OCI-LY3 (cell line): ENCODE measurements at regions not wholly inside any gene's neighbourhood (a gene's known extent, or its start where the extent isn't known, plus 50 kb on each side); places are given as distances from the start of the nearest gene placed in this dataset.

ENCODE experiments used
- H2AFZ ChIP-seq: fragments of 200-600, 300-600 bp; shearing (Covaris generic); 2 replicates; pipeline ENCODE4 v1.6.0; 2014; ENCODE audit warnings: antibody characterized with exemption, low read depth, low read length
- H3K27ac ChIP-seq: fragments of 200-600, 300-600 bp; sonication (generic); 2 replicates; pipeline ENCODE4 v1.5.1; 2014; ENCODE audit warnings: mild to moderate bottlenecking, low read length, moderate library complexity, mixed read lengths
- H3K27me3 ChIP-seq: fragments of 200-600, 300-600 bp; sonication (generic); 2 replicates; pipeline ENCODE4 v1.6.1; 2014; ENCODE audit warnings: low read depth, low read length, mixed read lengths
- H3K36me3 ChIP-seq: fragments of 200-600, 300-600 bp; sonication (generic); replicated peaks from 2 replicates; pipeline ENCODE3; 2014; ENCODE audit warnings: low read depth, low read length, mixed read lengths
- H3K4me1 ChIP-seq: fragments of 300-600, 200-600 bp; sonication (generic); 2 replicates; pipeline ENCODE4 v1.6.1; 2014; ENCODE audit warnings: low read length, mixed read lengths
- H3K4me2 ChIP-seq: fragments of 200-600, 300-600 bp; sonication (generic); 2 replicates; pipeline ENCODE4 v1.6.1; 2014; ENCODE audit warnings: low read length, mixed read lengths
- H3K4me3 ChIP-seq: fragments of 300-600, 200-600 bp; sonication (generic); 2 replicates; pipeline ENCODE4 v1.5.1; 2014; ENCODE audit warnings: antibody characterized with exemption, mild to moderate bottlenecking, low read length, moderate library complexity
- H3K79me2 ChIP-seq: fragments of 300-600, 200-600 bp; shearing (Covaris generic); 2 replicates; pipeline ENCODE4 v1.6.1; 2014; ENCODE audit warnings: mild to moderate bottlenecking, low read length, mixed read lengths
- H3K9ac ChIP-seq: fragments of 300-600, 200-600 bp; shearing (Covaris generic); 2 replicates; pipeline ENCODE4 v1.6.0; 2014; ENCODE audit warnings: mild to moderate bottlenecking, low read length, moderate library complexity
- H3K9me3 ChIP-seq: fragments of 200-600, 300-600 bp; shearing (Covaris generic); 2 replicates; pipeline ENCODE4 v1.6.1; 2014; ENCODE audit warnings: low read length, mixed read lengths; ENCODE audit not compliant: insufficient read depth
- H4K20me1 ChIP-seq: fragments of 200-600, 300-600 bp; sonication (generic); 2 replicates; pipeline ENCODE4 v1.6.1; 2016; ENCODE audit warnings: low read length, mixed read lengths; ENCODE audit not compliant: insufficient read depth
- EZH2phosphoT487 ChIP-seq: fragments of 200-600 bp; shearing (Covaris generic); IDR thresholded peaks from 2 replicates; pipeline ENCODE4 v1.6.1; 2018; ENCODE audit warnings: antibody characterized with exemption, mixed run types, low read depth
- TF ChIP-seq, protein P1 (sequence below): fragments of 200-600, 300-600 bp; sonication (generic); IDR thresholded peaks from 2 replicates; pipeline ENCODE4 v1.5.1; 2014; ENCODE audit warnings: antibody characterized with exemption, low read length, low read depth

DNA sequence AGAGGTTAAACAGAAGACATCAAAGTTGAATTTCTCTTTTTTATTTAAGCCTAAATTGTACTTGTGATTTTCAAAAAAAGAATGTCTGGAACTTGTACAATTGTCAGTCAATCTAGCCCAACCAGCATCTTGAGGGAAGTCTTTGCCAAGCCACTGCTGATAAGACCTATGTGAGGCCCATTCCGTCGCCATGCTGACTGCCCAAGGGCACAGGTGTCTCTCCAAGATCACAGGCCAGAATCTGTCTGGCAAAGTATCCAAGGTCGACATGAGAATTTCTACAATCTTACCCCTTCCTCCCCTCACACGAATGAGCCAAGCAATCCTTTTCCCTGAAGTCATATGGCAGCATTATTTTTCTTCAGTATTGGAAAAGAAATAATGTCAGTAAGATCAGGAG lies 614.5 kb downstream of the CBLN4 start:
- no peaks in the 10 kb centered on the region for H4K20me1 ChIP-seq
- peaks cover 6% of the 10 kb centered on the region for H3K4me1 ChIP-seq

DNA sequence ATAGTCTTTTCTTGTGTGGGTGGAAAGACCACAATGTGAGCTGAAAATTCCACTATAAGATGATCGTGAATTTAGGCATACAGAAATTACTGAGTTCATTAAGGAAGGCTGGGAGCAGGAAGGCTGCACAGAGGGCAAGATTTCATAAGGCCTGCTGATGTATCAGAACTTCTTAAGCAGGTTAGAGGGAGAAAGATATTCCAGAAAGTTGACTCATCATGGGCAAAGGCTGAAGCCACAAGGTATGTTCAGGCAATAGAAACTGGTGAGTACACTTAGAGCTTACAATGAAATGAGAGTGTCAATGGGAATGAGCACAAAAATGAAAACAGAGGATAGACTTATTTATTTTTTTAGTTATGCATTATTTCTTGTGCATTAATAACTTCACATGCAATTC lies 618.6 kb downstream of the CBLN4 start:
- Histone ChIP-seq H3K27me3 (no peaks in the 10 kb centered on the region), H3K79me2 (no peaks in the 10 kb centered on the region), H3K4me1 (no peaks in the 10 kb centered on the region), H2AFZ (no peak overlapping the region), H3K9me3 (no peaks in the 10 kb centered on the region), H3K4me3 (no peak overlapping the region), H4K20me1 (no peaks in the 10 kb centered on the region), H3K36me3 (no peaks in the 10 kb centered on the region), H3K4me2 (no peak overlapping the region), H3K27ac (no peak overlapping the region), H3K9ac (no peak overlapping the region)
- no peak for TF ChIP-seq EZH2phosphoT487
- TF ChIP-seq, protein P1, sequence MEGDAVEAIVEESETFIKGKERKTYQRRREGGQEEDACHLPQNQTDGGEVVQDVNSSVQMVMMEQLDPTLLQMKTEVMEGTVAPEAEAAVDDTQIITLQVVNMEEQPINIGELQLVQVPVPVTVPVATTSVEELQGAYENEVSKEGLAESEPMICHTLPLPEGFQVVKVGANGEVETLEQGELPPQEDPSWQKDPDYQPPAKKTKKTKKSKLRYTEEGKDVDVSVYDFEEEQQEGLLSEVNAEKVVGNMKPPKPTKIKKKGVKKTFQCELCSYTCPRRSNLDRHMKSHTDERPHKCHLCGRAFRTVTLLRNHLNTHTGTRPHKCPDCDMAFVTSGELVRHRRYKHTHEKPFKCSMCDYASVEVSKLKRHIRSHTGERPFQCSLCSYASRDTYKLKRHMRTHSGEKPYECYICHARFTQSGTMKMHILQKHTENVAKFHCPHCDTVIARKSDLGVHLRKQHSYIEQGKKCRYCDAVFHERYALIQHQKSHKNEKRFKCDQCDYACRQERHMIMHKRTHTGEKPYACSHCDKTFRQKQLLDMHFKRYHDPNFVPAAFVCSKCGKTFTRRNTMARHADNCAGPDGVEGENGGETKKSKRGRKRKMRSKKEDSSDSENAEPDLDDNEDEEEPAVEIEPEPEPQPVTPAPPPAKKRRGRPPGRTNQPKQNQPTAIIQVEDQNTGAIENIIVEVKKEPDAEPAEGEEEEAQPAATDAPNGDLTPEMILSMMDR, result no peak

More for the DNA sequence above, 614.5 kb downstream of the CBLN4 start:
- H3K9ac ChIP-seq, result no peak overlapping the region
- TF ChIP-seq, protein P1, result no peak
- TF ChIP-seq EZH2phosphoT487, result no peak
- no peaks in the 10 kb centered on the region for H3K79me2 ChIP-seq
- H3K9me3 ChIP-seq, result no peaks in the 10 kb centered on the region
- H3K36me3 ChIP-seq, result no peaks in the 10 kb centered on the region
- no peaks in the 10 kb centered on the region for H3K27me3 ChIP-seq
- no peak overlapping the region for H3K27ac ChIP-seq
- H3K4me2 ChIP-seq, result no peak overlapping the region
- no peak overlapping the region for H3K4me3 ChIP-seq
- no peak overlapping the region for H2AFZ ChIP-seq

DNA sequence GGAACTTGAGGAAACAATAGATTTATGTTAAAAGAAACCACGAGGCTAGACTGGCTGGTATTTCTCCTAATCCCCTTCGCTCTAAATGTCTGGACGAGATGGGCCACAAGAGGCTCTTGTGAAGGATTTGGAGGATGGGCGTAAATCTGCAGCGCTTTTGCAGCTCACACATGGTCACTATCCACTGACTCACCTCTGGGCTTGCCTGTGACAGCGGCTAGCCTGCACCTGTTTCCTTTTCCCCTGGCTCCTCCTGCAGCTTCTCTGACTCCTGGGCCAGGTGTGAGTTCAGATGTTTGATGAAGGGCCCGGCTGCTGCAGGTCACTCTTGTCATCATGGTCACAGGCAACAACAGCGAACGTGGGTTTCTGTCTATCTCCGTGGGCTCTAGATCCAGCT lies 629.4 kb downstream of the CBLN4 start:
- H2AFZ ChIP-seq, result no peak overlapping the region
- no peak overlapping the region for H3K27ac ChIP-seq
- H3K4me3 ChIP-seq, result no peak overlapping the region
- TF ChIP-seq, protein P1, result no peak
- no peak for TF ChIP-seq EZH2phosphoT487
- H3K36me3 ChIP-seq, result no peaks in the 10 kb centered on the region
- H4K20me1 ChIP-seq, result no peaks in the 10 kb centered on the region
- no peaks in the 10 kb centered on the region for H3K27me3 ChIP-seq
- no peaks in the 10 kb centered on the region; the same call in 1 of the 2 replicates for H3K4me1 ChIP-seq
- H3K9me3 ChIP-seq, result no peaks in the 10 kb centered on the region
- H3K79me2 ChIP-seq, result no peaks in the 10 kb centered on the region
- H3K9ac ChIP-seq, result no peak overlapping the region
- H3K4me2 ChIP-seq, result no peak overlapping the region

DNA sequence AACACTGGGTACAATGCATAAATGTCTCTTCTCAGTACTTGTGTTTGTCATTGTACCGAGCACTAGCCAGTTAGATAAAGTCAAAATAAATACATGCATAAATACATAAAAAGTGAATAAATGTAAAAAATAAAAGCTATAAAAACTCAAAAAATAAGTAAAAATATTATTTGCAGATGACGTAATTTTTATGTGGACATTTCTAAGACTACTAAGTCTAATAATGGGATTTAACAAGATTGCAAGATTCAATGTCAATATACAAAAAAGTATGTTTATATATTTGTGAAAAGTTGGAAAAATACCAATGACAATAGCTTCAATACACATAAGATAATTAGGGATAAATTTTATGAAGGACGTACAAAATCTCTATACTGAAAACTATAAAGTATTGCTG lies 639.6 kb downstream of the CBLN4 start:
- TF ChIP-seq, protein P1, result no peak
- no peak for TF ChIP-seq EZH2phosphoT487
- no peaks in the 10 kb centered on the region for H3K9me3 ChIP-seq

More for the DNA sequence above, 639.6 kb downstream of the CBLN4 start:
- no peaks in the 10 kb centered on the region for H3K27me3 ChIP-seq
- no peaks in the 10 kb centered on the region for H3K4me1 ChIP-seq
- no peaks in the 10 kb centered on the region for H4K20me1 ChIP-seq
- H3K79me2 ChIP-seq, result no peaks in the 10 kb centered on the region
- no peak overlapping the region for H3K9ac ChIP-seq
- no peak overlapping the region for H3K27ac ChIP-seq
- no peaks in the 10 kb centered on the region for H3K36me3 ChIP-seq
- H3K4me2 ChIP-seq, result no peak overlapping the region
- no peak overlapping the region for H3K4me3 ChIP-seq
- H2AFZ ChIP-seq, result no peak overlapping the region
